GM12878 (cell line): ENCODE measurements at regions not wholly inside any gene's neighbourhood (a gene's known extent, or its start where the extent isn't known, plus 50 kb on each side); places are given as distances from the start of the nearest gene placed in this dataset.

Experiments
- ATAC-seq: fragments of 200-7000 bp; cut with Tn5 transposase; 3 replicates; pipeline ENCODE4 v1.9.1; 2020; ENCODE audit warnings: mild to moderate bottlenecking, moderate library complexity
- BruUV-seq: library from RNA; stranded (reverse); fragments of 400-500 nt; replicated peaks from 2 replicates; lab custom pipeline; 2021; lab: Mats Ljungman, UMichigan
- CTCF ChIA-PET: fragments of 300-600 bp; sonication (Branson Sonifier 250); formaldehyde crosslinking; extraction: SDS; loops from one replicate; lab custom pipeline; 2021; ENCODE audit warnings: inconsistent platforms; lab: Yijun Ruan, JAX
- POLR2A ChIA-PET: fragments of 350-600 bp; formaldehyde crosslinking; extraction: SDS; loops from one replicate; lab custom pipeline; 2021; ENCODE audit warnings: inconsistent platforms; lab: Charles Lee
- RAD21 ChIA-PET: fragments of 300-600 bp; sonication (Branson Sonifier 250); formaldehyde crosslinking; loops from one replicate; lab custom pipeline; 2023; ENCODE audit warnings: antibody characterized with exemption; ENCODE audit not compliant: unreplicated experiment; lab: Charles Lee
- SMC1A ChIA-PET: fragments of 300-600 bp; sonication (Branson Sonifier 250); formaldehyde crosslinking; loops from one replicate; lab custom pipeline; 2023; ENCODE audit not compliant: unreplicated experiment, uncharacterized antibody; lab: Charles Lee
- DNase-seq: peaks from one replicate; pipeline ENCODE4 v3.0.0-alpha.2; 2011; ENCODE audit warnings: low read depth, low spot score
- FAIRE-seq: peaks from 3 replicates; lab custom pipeline; 2011; peaks lifted over from hg19 to GRCh38; lab: Jason Lieb, UNC
- H2AFZ ChIP-seq: 2 replicates; pipeline ENCODE4 v1.6.0; 2011; ENCODE audit warnings: low read depth, low read length, control low read depth; ENCODE audit not compliant: control insufficient read depth
- H3K27ac ChIP-seq: 2 replicates; pipeline ENCODE4 v1.5.1; 2011; ENCODE audit warnings: control low read depth; ENCODE audit not compliant: control insufficient read depth, insufficient read depth
- H3K27me3 ChIP-seq, 2 experiments: replicated peaks in 1 of 2; 2 replicates each; pipeline versions ENCODE4 v1.6.0 to v1.6.1; 2011; ENCODE audit warnings: low read length in 1 of 2; ENCODE audit not compliant: control insufficient read depth in 2 of 2, insufficient read depth in 2 of 2
- H3K36me3 ChIP-seq, 2 experiments: 2 replicates each; pipeline ENCODE4 v1.5.1; 2011; ENCODE audit warnings: low read length in 1 of 2; ENCODE audit not compliant: control insufficient read depth in 2 of 2, insufficient read depth in 2 of 2
- H3K4me1 ChIP-seq: 2 replicates; pipeline ENCODE4 v1.6.1; 2011; ENCODE audit warnings: mild to moderate bottlenecking, low read length, moderate library complexity, mixed read lengths; ENCODE audit not compliant: control insufficient read depth, insufficient read depth
- H3K4me2 ChIP-seq: 2 replicates; pipeline ENCODE4 v1.6.0; 2011; ENCODE audit warnings: control low read depth; ENCODE audit not compliant: control insufficient read depth, insufficient read depth
- H3K4me3 ChIP-seq: fragments of 200-600 bp; sonication (generic); 2 replicates; pipeline ENCODE4 v1.5.1; 2016
- H3K79me2 ChIP-seq: 2 replicates; pipeline ENCODE4 v1.6.0; 2011; ENCODE audit warnings: low read length; ENCODE audit not compliant: control insufficient read depth, insufficient read depth
- H3K9ac ChIP-seq: 2 replicates; pipeline ENCODE4 v1.8.0; 2011; ENCODE audit warnings: low read length, control low read depth, mixed read lengths; ENCODE audit not compliant: control insufficient read depth, insufficient read depth
- H3K9me3 ChIP-seq: replicated peaks from 3 replicates; pipeline ENCODE4 v1.5.1; 2011; ENCODE audit warnings: mild to moderate bottlenecking, low read length; ENCODE audit not compliant: control insufficient read depth, insufficient read depth
- H4K20me1 ChIP-seq: 2 replicates; pipeline ENCODE4 v1.6.0; 2011; ENCODE audit not compliant: control insufficient read depth, insufficient read depth
- ATF2 ChIP-seq: IDR thresholded peaks from 2 replicates; pipeline ENCODE4 v1.6.1; 2012; ENCODE audit warnings: low read length, inconsistent platforms
- ATF3 ChIP-seq: IDR thresholded peaks from 2 replicates; pipeline ENCODE4 v1.6.1; 2011; ENCODE audit warnings: low read depth, mild to moderate bottlenecking, low read length, moderate library complexity, borderline replicate concordance; ENCODE audit errors: extremely low read depth
- BACH1 ChIP-seq: fragments of 450-650 bp; IDR thresholded peaks from 2 replicates; pipeline ENCODE4 v1.6.1; 2017; ENCODE audit warnings: mild to moderate bottlenecking, borderline replicate concordance
- CBX3 ChIP-seq: fragments of 200-600 bp; sonication (generic); IDR thresholded peaks from 2 replicates; pipeline ENCODE4 v1.6.1; 2016; ENCODE audit warnings: low read depth, borderline replicate concordance
- HDAC6 ChIP-seq: fragments of 200-600 bp; sonication (generic); IDR thresholded peaks from one replicate; pipeline ENCODE4 v1.8.0; 2017; ENCODE audit warnings: antibody characterized with exemption; ENCODE audit not compliant: unreplicated experiment
- POLR2AphosphoS5 ChIP-seq: IDR thresholded peaks from 2 replicates; pipeline ENCODE4 v1.6.1; 2011; ENCODE audit warnings: mild to moderate bottlenecking, low read length, inconsistent platforms
- SIX5 ChIP-seq: IDR thresholded peaks from 2 replicates; pipeline ENCODE4 v1.6.1; 2011; ENCODE audit warnings: mild to moderate bottlenecking, low read depth, low read length, moderate library complexity; ENCODE audit not compliant: severe bottlenecking
- SP1 ChIP-seq: IDR thresholded peaks from one replicate; pipeline ENCODE4 v1.6.1; 2011; ENCODE audit warnings: low read depth, low read length
- TCF3 ChIP-seq: IDR thresholded peaks from 2 replicates; pipeline ENCODE4 v1.6.1; 2012; ENCODE audit warnings: low read depth, mild to moderate bottlenecking, low read length, borderline replicate concordance; ENCODE audit not compliant: insufficient read depth
- TCF7 ChIP-seq: IDR thresholded peaks from 2 replicates; pipeline ENCODE4 v1.6.1; 2014; ENCODE audit warnings: antibody characterized with exemption, borderline replicate concordance
- ZNF384 ChIP-seq: IDR thresholded peaks from 2 replicates; pipeline ENCODE4 v1.6.1; 2012; ENCODE audit warnings: low read depth, mild to moderate bottlenecking, low read length, improper control_type of control experiment, borderline replicate concordance
- WGBS: methylation state at CpG from one replicate; pipeline ENCODE4 v1.1.6; 2016; ENCODE audit warnings: low lambda C conversion rate; ENCODE audit not compliant: insufficient replicate concordance, insufficient coverage; ENCODE audit errors: missing lambda C conversion rate; 5-methylcytosine and 5-hydroxymethylcytosine counted together
- in situ Hi-C: fragments of 300-500 bp; cut with MboI; formaldehyde crosslinking; loops from 9 replicates; pipeline ENCODE4 v1.14.3; 2018; ENCODE audit warnings: mixed read lengths
- intact Hi-C: fragments of 100-400 bp; cut with micrococcal nuclease; formaldehyde crosslinking; loops from one replicate; pipeline ENCODE4 v1.14.2; 2022; ENCODE audit not compliant: unreplicated experiment
- TF ChIP-seq, protein P1 (sequence below): IDR thresholded peaks from 2 replicates; pipeline ENCODE4 v1.6.1; 2012; ENCODE audit warnings: mild to moderate bottlenecking, low read depth, low read length

- H3K4me3 ChIP-seq, result no peak overlapping the region
- no TSS peak for BruUV-seq
- intact Hi-C loops, result no loop called here
- DNase-seq, result no peak
- H3K4me1 ChIP-seq, result no peaks in the 10 kb centered on the region
- no peak overlapping the region for H3K27ac ChIP-seq
- SMC1A ChIA-PET, result no interaction called here
- no peak for TF ChIP-seq SIX5
- no peak for TF ChIP-seq POLR2AphosphoS5
- TF ChIP-seq ATF3, result no peak
- TF ChIP-seq, protein P1, sequence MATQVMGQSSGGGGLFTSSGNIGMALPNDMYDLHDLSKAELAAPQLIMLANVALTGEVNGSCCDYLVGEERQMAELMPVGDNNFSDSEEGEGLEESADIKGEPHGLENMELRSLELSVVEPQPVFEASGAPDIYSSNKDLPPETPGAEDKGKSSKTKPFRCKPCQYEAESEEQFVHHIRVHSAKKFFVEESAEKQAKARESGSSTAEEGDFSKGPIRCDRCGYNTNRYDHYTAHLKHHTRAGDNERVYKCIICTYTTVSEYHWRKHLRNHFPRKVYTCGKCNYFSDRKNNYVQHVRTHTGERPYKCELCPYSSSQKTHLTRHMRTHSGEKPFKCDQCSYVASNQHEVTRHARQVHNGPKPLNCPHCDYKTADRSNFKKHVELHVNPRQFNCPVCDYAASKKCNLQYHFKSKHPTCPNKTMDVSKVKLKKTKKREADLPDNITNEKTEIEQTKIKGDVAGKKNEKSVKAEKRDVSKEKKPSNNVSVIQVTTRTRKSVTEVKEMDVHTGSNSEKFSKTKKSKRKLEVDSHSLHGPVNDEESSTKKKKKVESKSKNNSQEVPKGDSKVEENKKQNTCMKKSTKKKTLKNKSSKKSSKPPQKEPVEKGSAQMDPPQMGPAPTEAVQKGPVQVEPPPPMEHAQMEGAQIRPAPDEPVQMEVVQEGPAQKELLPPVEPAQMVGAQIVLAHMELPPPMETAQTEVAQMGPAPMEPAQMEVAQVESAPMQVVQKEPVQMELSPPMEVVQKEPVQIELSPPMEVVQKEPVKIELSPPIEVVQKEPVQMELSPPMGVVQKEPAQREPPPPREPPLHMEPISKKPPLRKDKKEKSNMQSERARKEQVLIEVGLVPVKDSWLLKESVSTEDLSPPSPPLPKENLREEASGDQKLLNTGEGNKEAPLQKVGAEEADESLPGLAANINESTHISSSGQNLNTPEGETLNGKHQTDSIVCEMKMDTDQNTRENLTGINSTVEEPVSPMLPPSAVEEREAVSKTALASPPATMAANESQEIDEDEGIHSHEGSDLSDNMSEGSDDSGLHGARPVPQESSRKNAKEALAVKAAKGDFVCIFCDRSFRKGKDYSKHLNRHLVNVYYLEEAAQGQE, result no peak
- TF ChIP-seq TCF7, result no peak
- no peak for TF ChIP-seq BACH1
- TF ChIP-seq CBX3, result no peak
- TF ChIP-seq TCF3, result no peak
- TF ChIP-seq SP1, result no peak
- TF ChIP-seq HDAC6, result no peak
- no peak for TF ChIP-seq ZNF384
- no peak for TF ChIP-seq ATF2
- TF ChIP-seq, all 136 proteins: peak for 0
- no peak for FAIRE-seq
- Histone ChIP-seq H3K27me3 (no peaks in the 10 kb centered on the region), H3K4me2 (no peak overlapping the region), H2AFZ (no peak overlapping the region), H3K36me3 (no peaks in the 10 kb centered on the region), H4K20me1 (no peaks in the 10 kb centered on the region), H3K9ac (no peak overlapping the region), H3K79me2 (no peaks in the 10 kb centered on the region), H3K9me3 (no peaks in the 10 kb centered on the region)
- in situ Hi-C loops, result no loop called here
- POLR2A ChIA-PET, result no interaction called here
- 56% methylated on average over 4 of the region's 4 CpGs for WGBS
- CTCF ChIA-PET, result no interaction called here
- RAD21 ChIA-PET, result no interaction called here
- no peak for ATAC-seq
Measured at GRCh38 chr6:165219629-165220028, 89.8 kb downstream of the C6orf118 start.
